Sigmoid colon (tissue), 6 donors: ENCODE measurements at regions not wholly inside any gene's neighbourhood (a gene's known extent, or its start where the extent isn't known, plus 50 kb on each side); places are given as distances from the start of the nearest gene placed in this dataset.

ENCODE experiments used
- DNase-seq: peaks from one replicate; pipeline ENCODE4 v3.0.0-alpha.2; 2019
- H3K27ac ChIP-seq, 4 donors: fragments of 200-600 bp; sonication (generic); one replicate each; pipeline ENCODE4 v1.5.1; 2016 to 2019; ENCODE audit warnings: mild to moderate bottlenecking in 1 of 4
- H3K27me3 ChIP-seq, 3 donors: fragments of 200-600 bp; sonication (generic); one replicate each; pipeline ENCODE4 v1.5.1; 2019; ENCODE audit warnings: mild to moderate bottlenecking in 1 of 3
- H3K36me3 ChIP-seq, 4 donors: fragments of 200-600 bp; sonication (generic); one replicate each; pipeline ENCODE4 v1.5.1; 2016 to 2019
- H3K4me1 ChIP-seq, 4 donors: fragments of 200-600 bp; sonication (generic); one replicate each; pipeline ENCODE4 v1.5.1; 2017 to 2019
- H3K4me3 ChIP-seq, 4 donors: fragments of 200-600 bp; sonication (generic); one replicate each; pipeline ENCODE4 v1.5.1; 2017 to 2019; ENCODE audit warnings: mild to moderate bottlenecking in 2 of 4, moderate library complexity in 1 of 4
- H3K9me3 ChIP-seq, 4 donors: fragments of 200-600 bp in 3 of 4; sonication (generic) in 3 of 4; one replicate each; pipeline versions ENCODE4 v1.5.1 to v1.6.1; 2013 to 2019
- CTCF ChIP-seq, 4 experiments: fragments of 450-650 bp in 3 of 4; fragments of 200-600 bp in 1 of 4; IDR thresholded peaks; one replicate each; pipeline ENCODE4 v1.5.1; 2016 to 2019; ENCODE audit warnings: antibody characterized with exemption in 4 of 4, mild to moderate bottlenecking in 3 of 4, moderate library complexity in 2 of 4
- EP300 ChIP-seq, 4 donors: sonication (generic); formaldehyde crosslinking; IDR thresholded peaks; one replicate each; pipeline ENCODE4 v1.6.1; 2017; ENCODE audit warnings: antibody characterized with exemption in 4 of 4
- POLR2A ChIP-seq, 2 donors: fragments of 450-650 bp; IDR thresholded peaks; one replicate each; pipeline ENCODE4 v1.6.1; 2016; ENCODE audit warnings: antibody characterized with exemption in 2 of 2, mild to moderate bottlenecking in 2 of 2, moderate library complexity in 2 of 2
- POLR2AphosphoS5 ChIP-seq, 4 donors: sonication (generic); formaldehyde crosslinking; IDR thresholded peaks; one replicate each; pipeline ENCODE4 v1.6.1; 2017; ENCODE audit warnings: antibody characterized with exemption in 4 of 4
- WGBS, 2 donors: extraction: QIAGEN DNeasy Blood & Tissue Kit; methylation state at CpG; one replicate each; pipeline ENCODE4 v1.1.7; 2013; 5-methylcytosine and 5-hydroxymethylcytosine counted together
- intact Hi-C: fragments of 100-400 bp; cut with DNase I; formaldehyde crosslinking; loops from one replicate; pipeline ENCODE4 v1.15.1; 2023
- donor health status: healthy with polysubstance abuse.
- donor health status: healthy.

GRCh38 chrX:107526141-107526540 lies 76.7 kb downstream of the FRMPD3 start:
- 91 to 92% methylated on average over 3 of the region's 3 CpGs for WGBS, 2 donors
- no peak overlapping the region for H3K4me3 ChIP-seq
- TF ChIP-seq EP300 (IDR thresholded peaks at IDR 0.05), result no peak
- no peak for TF ChIP-seq CTCF (IDR thresholded peaks at IDR 0.05)
- no peak for TF ChIP-seq POLR2AphosphoS5 (IDR thresholded peaks at IDR 0.05)
- TF ChIP-seq POLR2A (IDR thresholded peaks at IDR 0.05), result no peak
- H3K36me3 ChIP-seq, result no peaks in the 10 kb centered on the region
- intact Hi-C loops, result no loop called here
- no peak for DNase-seq
- H3K27ac ChIP-seq, result no peak overlapping the region
- H3K9me3 ChIP-seq, result no peaks in the 10 kb centered on the region
- no peaks in the 10 kb centered on the region for H3K27me3 ChIP-seq
- H3K4me1 ChIP-seq, result no peaks in the 10 kb centered on the region

- intact Hi-C loops, result no loop called here
- no peaks in the 10 kb centered on the region for H3K27me3 ChIP-seq
- TF ChIP-seq CTCF (IDR thresholded peaks at IDR 0.05) (no peak), POLR2A (IDR thresholded peaks at IDR 0.05) (no peak), EP300 (IDR thresholded peaks at IDR 0.05) (no peak), POLR2AphosphoS5 (IDR thresholded peaks at IDR 0.05) (no peak)
- H3K36me3 ChIP-seq, result no peaks in the 10 kb centered on the region
- WGBS, 2 donors, result 79 to 84% methylated on average over 4 of the region's 4 CpGs
- H3K9me3 ChIP-seq, result no peaks in the 10 kb centered on the region
- no peak overlapping the region for H3K4me3 ChIP-seq
- H3K4me1 ChIP-seq, result no peaks in the 10 kb centered on the region
- DNase-seq, result no peak
- H3K27ac ChIP-seq, result no peak overlapping the region
Observed at GRCh38 chrX:107530141-107530540, 80.7 kb downstream of the FRMPD3 start.

GRCh38 chrX:107537815-107538214 lies 88.4 kb downstream of the FRMPD3 start:
- DNase-seq, result no peak
- intact Hi-C loops, result no loop called here
- Histone ChIP-seq H3K9me3 (no peaks in the 10 kb centered on the region), H3K27me3 (no peaks in the 10 kb centered on the region), H3K27ac (no peak overlapping the region), H3K4me3 (no peak overlapping the region), H3K4me1 (no peaks in the 10 kb centered on the region), H3K36me3 (no peaks in the 10 kb centered on the region)
- TF ChIP-seq POLR2AphosphoS5 (IDR thresholded peaks at IDR 0.05), result no peak
- TF ChIP-seq CTCF (IDR thresholded peaks at IDR 0.05), result no peak
- TF ChIP-seq EP300 (IDR thresholded peaks at IDR 0.05), result no peak
- no peak for TF ChIP-seq POLR2A (IDR thresholded peaks at IDR 0.05)
- WGBS, 2 donors, result 37 to 53% methylated on average over 6 of the region's 6 CpGs

GRCh38 chrX:107541244-107541643 lies 87.1 kb upstream of the PRPS1 start:
- no peaks in the 10 kb centered on the region for H3K4me1 ChIP-seq
- no peak overlapping the region for H3K4me3 ChIP-seq
- H3K27me3 ChIP-seq, result no peaks in the 10 kb centered on the region
- no peaks in the 10 kb centered on the region for H3K36me3 ChIP-seq
- no peak for TF ChIP-seq CTCF (IDR thresholded peaks at IDR 0.05)
- no peak for TF ChIP-seq EP300 (IDR thresholded peaks at IDR 0.05)
- TF ChIP-seq POLR2A (IDR thresholded peaks at IDR 0.05), result no peak
- no peak for TF ChIP-seq POLR2AphosphoS5 (IDR thresholded peaks at IDR 0.05)
- no peak overlapping the region for H3K27ac ChIP-seq
- WGBS, 2 donors, result 83 to 88% methylated on average over 1 of the region's 1 CpG
- intact Hi-C loops, result no loop called here
- DNase-seq, result no peak
- H3K9me3 ChIP-seq, result no peaks in the 10 kb centered on the region

DNA sequence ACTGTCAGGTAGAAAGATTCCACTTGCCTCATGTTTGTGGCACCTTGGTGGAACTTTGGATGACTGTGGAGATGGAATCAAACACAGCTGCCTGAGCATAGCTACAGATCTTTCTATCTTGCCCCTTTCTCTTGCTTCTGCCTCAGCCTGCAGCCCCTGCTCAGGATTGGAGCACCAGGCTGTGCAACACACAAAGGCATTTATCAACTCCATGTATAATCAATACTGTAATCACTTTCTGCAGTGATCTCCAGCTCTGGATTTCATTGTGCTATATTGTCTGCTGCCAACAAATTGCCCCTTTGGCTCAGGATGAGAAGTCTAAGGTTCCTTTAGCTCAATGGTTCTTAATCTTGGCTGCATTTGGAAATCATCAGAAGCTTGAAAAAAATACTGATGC lies 86.3 kb upstream of the PRPS1 start:
- no peak for TF ChIP-seq POLR2A (IDR thresholded peaks at IDR 0.05)
- no peak for TF ChIP-seq CTCF (IDR thresholded peaks at IDR 0.05)
- TF ChIP-seq EP300 (IDR thresholded peaks at IDR 0.05), result no peak
- no peak for TF ChIP-seq POLR2AphosphoS5 (IDR thresholded peaks at IDR 0.05)
- DNase-seq, result no peak
- Histone ChIP-seq H3K4me3 (no peak overlapping the region), H3K27me3 (no peaks in the 10 kb centered on the region), H3K4me1 (no peaks in the 10 kb centered on the region), H3K36me3 (no peaks in the 10 kb centered on the region), H3K27ac (no peak overlapping the region), H3K9me3 (no peaks in the 10 kb centered on the region)
- intact Hi-C loops, result no loop called here
